ENCODE measurements at regions not wholly inside any gene's neighbourhood (a gene's known extent, or its start where the extent isn't known, plus 50 kb on each side); places are given as distances from the start of the nearest gene placed in this dataset.

DNA sequence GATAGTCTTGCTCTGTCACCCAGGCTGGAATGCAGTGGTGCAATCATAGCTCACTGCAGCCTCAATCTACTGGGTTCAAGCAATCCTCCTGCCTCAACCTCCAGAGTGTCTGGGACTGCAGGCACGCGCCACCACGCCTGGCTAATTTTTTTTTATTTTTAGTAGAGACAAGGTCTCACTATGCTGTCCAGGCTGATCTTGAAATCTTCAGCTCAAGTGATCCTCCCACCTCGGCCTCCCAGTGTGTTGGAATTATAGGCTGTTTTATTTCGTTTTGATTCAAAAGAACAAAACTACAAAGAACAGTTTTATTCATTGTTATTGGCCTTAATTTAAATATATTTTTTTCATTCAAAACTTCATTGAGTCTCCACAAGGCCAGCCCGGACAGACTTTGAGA is 109.8 kb upstream of the NFE2L3 start:
- Histone ChIP-seq H3K27ac (ENCODE audit: low read depth, low read length, poor library complexity, severe bottlenecking) (no peak overlapping the region), H3K27me3 (replicated peaks; ENCODE audit: insufficient read depth, low read depth, low read length, poor library complexity) (no peaks in the 10 kb centered on the region), H3K36me3 (ENCODE audit: insufficient read depth, low read length, poor library complexity, severe bottlenecking) (no peaks in the 10 kb centered on the region), H3K4me3 (ENCODE audit: low read depth, low read length, poor library complexity, severe bottlenecking) (no peak overlapping the region), H3K9me3 (ENCODE audit: low read depth, low read length, poor library complexity, severe bottlenecking) (no peaks in the 10 kb centered on the region), H3K4me1 (ENCODE audit: insufficient read depth, low read length, poor library complexity, severe bottlenecking) (peaks cover 8% of the 10 kb centered on the region)
- intact Hi-C loops (cut with micrococcal nuclease; ENCODE audit: unreplicated experiment) = no loop called here
- POLR2A ChIA-PET (ENCODE audit: low non-redundant PET) = no interaction called here
- no peak for DNase-seq (ENCODE audit: low spot score)
- no peak for TF ChIP-seq EZH2 (IDR thresholded peaks at IDR 0.05; ENCODE audit: borderline replicate concordance, low read depth, low read length, poor library complexity, severe bottlenecking)
- TF ChIP-seq CTCF (conservative IDR thresholded peaks at IDR 0.05; ENCODE audit: low read depth, low read length) = no peak
- CTCF ChIA-PET = no interaction called here
- BruUV-seq (replicated peaks) = no TSS peak

- Histone ChIP-seq H3K9me3 (ENCODE audit: low read depth, low read length, poor library complexity, severe bottlenecking) (no peaks in the 10 kb centered on the region), H3K4me1 (ENCODE audit: insufficient read depth, low read length, poor library complexity, severe bottlenecking) (no peaks in the 10 kb centered on the region), H3K27me3 (replicated peaks; ENCODE audit: insufficient read depth, low read depth, low read length, poor library complexity) (no peaks in the 10 kb centered on the region), H3K4me3 (ENCODE audit: low read depth, low read length, poor library complexity, severe bottlenecking) (no peak overlapping the region), H3K36me3 (ENCODE audit: insufficient read depth, low read length, poor library complexity, severe bottlenecking) (no peaks in the 10 kb centered on the region), H3K27ac (ENCODE audit: low read depth, low read length, poor library complexity, severe bottlenecking) (no peak overlapping the region)
- TF ChIP-seq EZH2 (IDR thresholded peaks at IDR 0.05; ENCODE audit: borderline replicate concordance, low read depth, low read length, poor library complexity, severe bottlenecking) (no peak), CTCF (conservative IDR thresholded peaks at IDR 0.05; ENCODE audit: low read depth, low read length) (no peak)
- intact Hi-C loops (cut with micrococcal nuclease; ENCODE audit: unreplicated experiment) = no loop called here
- ChIA-PET POLR2A (ENCODE audit: low non-redundant PET) (no interaction called here), CTCF (no interaction called here)
- BruUV-seq (replicated peaks) = no TSS peak
- no peak for DNase-seq (ENCODE audit: low spot score)
Observed at GRCh38 chr7:26043801-26044200, 108.2 kb upstream of the NFE2L3 start.

GRCh38 chr7:26044320-26044719 is 107.7 kb upstream of the NFE2L3 start:
- ChIA-PET POLR2A (ENCODE audit: low non-redundant PET) (no interaction called here), CTCF (no interaction called here)
- Histone ChIP-seq H3K27ac (ENCODE audit: low read depth, low read length, poor library complexity, severe bottlenecking) (no peak overlapping the region), H3K9me3 (ENCODE audit: low read depth, low read length, poor library complexity, severe bottlenecking) (no peaks in the 10 kb centered on the region), H3K4me1 (ENCODE audit: insufficient read depth, low read length, poor library complexity, severe bottlenecking) (no peaks in the 10 kb centered on the region), H3K4me3 (ENCODE audit: low read depth, low read length, poor library complexity, severe bottlenecking) (no peak overlapping the region), H3K27me3 (replicated peaks; ENCODE audit: insufficient read depth, low read depth, low read length, poor library complexity) (no peaks in the 10 kb centered on the region), H3K36me3 (ENCODE audit: insufficient read depth, low read length, poor library complexity, severe bottlenecking) (no peaks in the 10 kb centered on the region)
- no TSS peak for BruUV-seq (replicated peaks)
- no peak for DNase-seq (ENCODE audit: low spot score)
- no peak for TF ChIP-seq EZH2 (IDR thresholded peaks at IDR 0.05; ENCODE audit: borderline replicate concordance, low read depth, low read length, poor library complexity, severe bottlenecking)
- TF ChIP-seq CTCF (conservative IDR thresholded peaks at IDR 0.05; ENCODE audit: low read depth, low read length) = no peak
- intact Hi-C loops (cut with micrococcal nuclease; ENCODE audit: unreplicated experiment) = no loop called here
